ENCODE measurements at regions not wholly inside any gene's neighbourhood (a gene's known extent, or its start where the extent isn't known, plus 50 kb on each side); places are given as distances from the start of the nearest gene placed in this dataset.

DNA sequence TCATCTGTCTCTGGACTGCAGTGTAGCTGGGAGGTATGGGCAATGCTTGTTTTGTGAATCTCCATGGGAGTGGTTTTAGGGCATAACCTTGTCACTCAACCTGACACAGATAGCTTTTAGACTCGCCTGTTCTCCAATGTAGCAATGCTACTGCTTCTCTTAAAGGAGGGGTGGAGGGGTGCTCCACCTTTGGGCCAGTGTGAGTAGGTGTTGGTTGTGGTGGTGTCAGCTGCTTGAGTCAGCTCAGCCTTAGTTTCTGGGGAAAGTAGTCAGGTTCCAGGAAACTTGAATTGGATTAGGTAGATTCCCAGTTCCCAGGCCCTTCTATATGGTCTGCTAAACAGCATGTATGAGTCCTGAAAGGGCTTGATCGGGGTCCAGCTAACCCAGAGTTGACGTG is 91.1 kb upstream of the PLPPR1 start:
- Histone ChIP-seq H3K4me3 (ENCODE audit: low read depth, low read length) (no peak overlapping the region), H3K9me3 (ENCODE audit: control insufficient read depth, insufficient read depth, low read depth, low read length) (no peaks in the 10 kb centered on the region), H3K9ac (ENCODE audit: low read length) (no peak overlapping the region), H3K27me3 (ENCODE audit: control insufficient read depth, insufficient read depth, low read length) (no peaks in the 10 kb centered on the region), H3K36me3 (ENCODE audit: control insufficient read depth, insufficient read depth, low read length) (no peaks in the 10 kb centered on the region), H3K4me1 (ENCODE audit: control insufficient read depth, insufficient read depth, low read length) (no peaks in the 10 kb centered on the region), H3K27ac (ENCODE audit: low read depth, low read length) (no peak overlapping the region)

DNA sequence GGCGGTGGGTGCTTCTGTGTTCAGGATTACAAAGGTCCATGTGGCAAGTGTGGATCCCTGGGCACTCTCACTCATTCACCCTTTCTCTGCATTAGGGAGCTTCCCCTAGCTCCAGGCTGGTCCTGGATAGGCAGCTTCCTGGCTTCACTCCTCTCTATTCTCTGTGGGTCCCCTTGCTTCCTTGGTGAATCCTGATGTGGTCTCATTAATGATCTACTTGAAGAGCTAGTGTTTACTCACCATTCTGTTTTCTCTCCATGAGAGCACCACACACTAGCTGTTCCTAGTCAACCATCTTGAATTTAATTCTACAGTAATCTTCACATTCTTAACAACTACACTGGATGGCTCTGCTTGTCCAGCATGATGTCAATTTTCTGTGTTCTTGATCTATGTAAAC is 90.0 kb upstream of the PLPPR1 start:
- H3K4me3 ChIP-seq (ENCODE audit: low read depth, low read length) = no peak overlapping the region
- no peak overlapping the region for H3K9ac ChIP-seq (ENCODE audit: low read length)
- H3K4me1 ChIP-seq (ENCODE audit: control insufficient read depth, insufficient read depth, low read length) = no peaks in the 10 kb centered on the region
- no peaks in the 10 kb centered on the region for H3K36me3 ChIP-seq (ENCODE audit: control insufficient read depth, insufficient read depth, low read length)
- no peak overlapping the region for H3K27ac ChIP-seq (ENCODE audit: low read depth, low read length)
- H3K27me3 ChIP-seq (ENCODE audit: control insufficient read depth, insufficient read depth, low read length) = no peaks in the 10 kb centered on the region
- H3K9me3 ChIP-seq (ENCODE audit: control insufficient read depth, insufficient read depth, low read depth, low read length) = no peaks in the 10 kb centered on the region

DNA sequence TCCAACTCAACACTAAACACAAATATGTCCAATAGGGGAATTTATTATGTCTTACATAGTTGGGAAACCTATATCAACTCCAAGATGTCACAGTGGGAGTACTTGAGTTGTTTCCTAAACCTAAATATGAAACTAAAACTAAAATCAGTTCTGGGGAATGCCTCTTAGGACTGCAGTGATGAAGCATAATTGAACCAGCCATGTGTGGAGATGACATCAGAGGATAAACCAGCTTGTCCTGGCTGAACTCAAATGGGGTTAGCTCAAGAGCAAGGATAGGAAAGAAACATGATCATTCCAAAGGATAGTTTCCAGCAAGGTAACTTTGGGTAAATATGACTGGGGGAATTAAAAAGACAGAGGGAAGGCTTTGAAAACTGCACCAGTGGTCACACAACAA is 88.9 kb upstream of the PLPPR1 start:
- no peaks in the 10 kb centered on the region for H3K9me3 ChIP-seq (ENCODE audit: control insufficient read depth, insufficient read depth, low read depth, low read length)
- H3K9ac ChIP-seq (ENCODE audit: low read length) = no peak overlapping the region
- no peaks in the 10 kb centered on the region for H3K27me3 ChIP-seq (ENCODE audit: control insufficient read depth, insufficient read depth, low read length)
- H3K36me3 ChIP-seq (ENCODE audit: control insufficient read depth, insufficient read depth, low read length) = no peaks in the 10 kb centered on the region
- H3K4me1 ChIP-seq (ENCODE audit: control insufficient read depth, insufficient read depth, low read length) = no peaks in the 10 kb centered on the region
- H3K4me3 ChIP-seq (ENCODE audit: low read depth, low read length) = no peak overlapping the region
- H3K27ac ChIP-seq (ENCODE audit: low read depth, low read length) = no peak overlapping the region

DNA sequence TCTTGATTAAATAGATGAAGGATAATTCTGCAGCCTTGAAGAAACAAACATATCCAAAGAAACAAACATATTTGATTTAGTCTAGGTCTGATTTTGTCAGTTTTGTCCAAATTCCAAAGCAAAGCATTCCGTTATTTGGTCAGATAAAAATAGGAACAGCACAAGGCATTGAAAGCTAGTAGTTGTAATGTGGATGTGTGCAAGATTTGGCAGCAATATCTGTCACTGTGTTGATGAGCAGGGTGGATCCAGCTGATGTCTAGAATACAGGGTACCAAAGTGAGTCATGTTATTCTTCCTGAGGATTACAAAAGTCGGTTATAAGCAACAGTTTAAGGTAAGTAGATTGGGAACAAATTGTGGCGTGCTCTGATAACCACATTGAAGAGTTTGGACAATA is 69.3 kb upstream of the PLPPR1 start:
- no peak overlapping the region for H3K9ac ChIP-seq (ENCODE audit: low read length)
- H3K9me3 ChIP-seq (ENCODE audit: control insufficient read depth, insufficient read depth, low read depth, low read length) = peaks cover 8% of the 10 kb centered on the region; the same call in 1 of the 2 replicates
- no peaks in the 10 kb centered on the region for H3K27me3 ChIP-seq (ENCODE audit: control insufficient read depth, insufficient read depth, low read length)
- H3K27ac ChIP-seq (ENCODE audit: low read depth, low read length) = no peak overlapping the region
- H3K4me1 ChIP-seq (ENCODE audit: control insufficient read depth, insufficient read depth, low read length) = no peaks in the 10 kb centered on the region
- H3K4me3 ChIP-seq (ENCODE audit: low read depth, low read length) = no peak overlapping the region
- no peaks in the 10 kb centered on the region for H3K36me3 ChIP-seq (ENCODE audit: control insufficient read depth, insufficient read depth, low read length)

Data from HUES6 (cell line).